Glutamatergic neuron (in vitro differentiated cells): ENCODE measurements at regions not wholly inside any gene's neighbourhood (a gene's known extent, or its start where the extent isn't known, plus 50 kb on each side); places are given as distances from the start of the nearest gene placed in this dataset.

ENCODE experiments used
- DNase-seq: peaks from one replicate; pipeline ENCODE4 v3.0.0; 2022
- H3K27ac Mint-ChIP-seq: one replicate; pipeline ENCODE4 v1.8.0; 2020; ENCODE audit warnings: mild to moderate bottlenecking, mixed read lengths, inconsistent platforms; ENCODE audit not compliant: unreplicated experiment
- H3K27me3 Mint-ChIP-seq: one replicate; pipeline ENCODE4 v1.8.0; 2020; ENCODE audit warnings: mild to moderate bottlenecking, moderate library complexity, mixed read lengths, inconsistent platforms; ENCODE audit not compliant: unreplicated experiment
- H3K36me3 Mint-ChIP-seq: one replicate; pipeline ENCODE4 v1.8.0; 2020; ENCODE audit warnings: mild to moderate bottlenecking, mixed read lengths, inconsistent platforms; ENCODE audit not compliant: unreplicated experiment
- H3K4me1 Mint-ChIP-seq: one replicate; pipeline ENCODE4 v1.8.0; 2020; ENCODE audit warnings: mild to moderate bottlenecking, low read depth, mixed read lengths, inconsistent platforms; ENCODE audit not compliant: unreplicated experiment
- H3K4me3 Mint-ChIP-seq: one replicate; pipeline ENCODE4 v1.8.0; 2020; ENCODE audit warnings: mild to moderate bottlenecking, mixed read lengths, inconsistent platforms; ENCODE audit not compliant: unreplicated experiment
- H3K9me3 Mint-ChIP-seq: one replicate; pipeline ENCODE4 v1.8.0; 2020; ENCODE audit warnings: mild to moderate bottlenecking, moderate library complexity, mixed read lengths, inconsistent platforms; ENCODE audit not compliant: unreplicated experiment
- CTCF ChIP-seq: fragments of 200-600 bp; sonication (generic); IDR thresholded peaks from one replicate; pipeline ENCODE4 v1.5.0; 2021; ENCODE audit not compliant: partially characterized antibody, unreplicated experiment

GRCh38 chr9:73543727-73544126, 392.1 kb downstream of the ANXA1 start:
- H3K36me3 Mint-ChIP-seq: no peaks in the 10 kb centered on the region
- no peak overlapping the region for H3K27ac Mint-ChIP-seq
- no peaks in the 10 kb centered on the region for H3K4me1 Mint-ChIP-seq
- no peaks in the 10 kb centered on the region for H3K9me3 Mint-ChIP-seq
- no peak for TF ChIP-seq CTCF
- no peak for DNase-seq
- H3K27me3 Mint-ChIP-seq: no peaks in the 10 kb centered on the region
- no peak overlapping the region for H3K4me3 Mint-ChIP-seq

GRCh38 chr9:73548201-73548600, 396.5 kb downstream of the ANXA1 start:
- Mint-ChIP-seq H3K4me1 (no peaks in the 10 kb centered on the region), H3K36me3 (no peaks in the 10 kb centered on the region), H3K27ac (no peak overlapping the region), H3K9me3 (no peaks in the 10 kb centered on the region), H3K4me3 (no peak overlapping the region), H3K27me3 (no peaks in the 10 kb centered on the region)
- TF ChIP-seq CTCF: no peak
- DNase-seq: no peak

- Mint-ChIP-seq H3K27ac (no peak overlapping the region), H3K4me3 (no peak overlapping the region), H3K9me3 (no peaks in the 10 kb centered on the region), H3K4me1 (no peaks in the 10 kb centered on the region), H3K27me3 (no peaks in the 10 kb centered on the region), H3K36me3 (no peaks in the 10 kb centered on the region)
- TF ChIP-seq CTCF: no peak
- DNase-seq: no peak
Measured at GRCh38 chr9:73549991-73550390, 398.3 kb downstream of the ANXA1 start.

- Mint-ChIP-seq H3K27ac (no peak overlapping the region), H3K9me3 (no peaks in the 10 kb centered on the region), H3K4me3 (no peak overlapping the region), H3K36me3 (no peaks in the 10 kb centered on the region), H3K4me1 (no peaks in the 10 kb centered on the region), H3K27me3 (no peaks in the 10 kb centered on the region)
- no peak for TF ChIP-seq CTCF
- no peak for DNase-seq
Measured at GRCh38 chr9:73553295-73553694, 401.6 kb downstream of the ANXA1 start.

- TF ChIP-seq CTCF: no peak
- no peaks in the 10 kb centered on the region for H3K36me3 Mint-ChIP-seq
Measured at GRCh38 chr9:73558471-73558870, 406.8 kb downstream of the ANXA1 start.

More at GRCh38 chr9:73558471-73558870, 406.8 kb downstream of the ANXA1 start:
- DNase-seq: no peak
- Mint-ChIP-seq H3K4me1 (no peaks in the 10 kb centered on the region), H3K9me3 (no peaks in the 10 kb centered on the region), H3K27ac (no peak overlapping the region), H3K4me3 (no peak overlapping the region), H3K27me3 (no peaks in the 10 kb centered on the region)
